ENCODE measurements at regions not wholly inside any gene's neighbourhood (a gene's known extent, or its start where the extent isn't known, plus 50 kb on each side); places are given as distances from the start of the nearest gene placed in this dataset.

DNA sequence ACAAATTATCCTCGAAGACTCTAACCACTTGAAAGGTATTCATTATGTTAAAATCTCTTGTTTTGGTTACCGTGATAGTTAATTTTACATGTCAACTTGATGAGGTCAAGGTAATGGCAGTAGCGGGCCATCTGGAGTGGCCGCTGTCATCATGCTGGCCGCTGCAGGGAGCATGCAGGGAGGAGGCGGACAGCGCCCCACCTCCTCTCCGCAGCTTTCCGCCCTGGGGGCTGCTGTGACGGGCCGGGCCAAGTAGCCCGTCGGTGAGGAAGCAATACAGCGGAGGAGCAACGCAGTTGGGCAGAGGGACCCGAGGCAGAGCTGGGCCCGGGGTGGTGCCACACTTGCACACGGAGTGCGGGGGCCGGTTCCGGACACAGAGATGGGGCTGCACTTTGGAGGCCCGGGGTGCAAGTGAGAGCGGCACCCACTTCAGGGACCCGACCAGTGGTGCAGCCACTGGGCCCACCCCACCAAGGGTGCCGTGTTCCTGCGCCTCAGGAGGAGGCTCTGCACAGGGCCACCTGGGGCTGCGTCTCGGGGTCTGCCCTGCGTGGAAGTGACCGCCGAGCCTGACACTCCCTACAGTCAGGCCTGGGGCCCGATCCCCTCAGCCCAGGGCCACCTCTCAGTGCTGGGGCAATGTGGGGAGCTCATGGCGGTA lies 452.4 kb downstream of the LRATD1 start:
- Mint-ChIP-seq H3K27me3 (peaks cover 4% of the 10 kb centered on the region), H3K36me3 (ENCODE audit: low read depth) (no peaks in the 10 kb centered on the region), H3K4me1 (ENCODE audit: low read depth) (no peaks in the 10 kb centered on the region), H3K4me3 (no peak overlapping the region), H3K27ac (no peak overlapping the region), H3K9me3 (no peaks in the 10 kb centered on the region)
- no peak for DNase-seq

DNA sequence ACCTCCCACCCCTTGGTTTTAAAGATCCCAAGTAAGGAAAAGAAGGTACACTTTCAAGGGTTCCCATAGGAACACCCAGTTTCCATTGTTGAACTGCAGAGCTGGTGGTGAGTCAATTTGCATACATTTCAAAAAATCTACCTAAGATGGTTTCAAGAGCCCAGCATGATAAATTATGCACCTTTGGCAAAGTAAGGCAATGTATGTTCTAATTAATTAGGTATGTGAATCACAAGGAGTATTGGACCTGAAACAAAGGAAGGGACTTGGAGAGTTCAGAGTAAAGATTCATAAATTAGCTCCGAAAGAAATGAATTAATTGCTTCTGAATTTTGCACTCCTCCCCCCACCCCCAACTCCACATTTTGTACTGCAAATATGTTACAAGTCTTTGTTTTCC lies 459.7 kb downstream of the LRATD1 start:
- no peaks in the 10 kb centered on the region for H3K27me3 Mint-ChIP-seq
- DNase-seq: no peak
- H3K9me3 Mint-ChIP-seq: no peaks in the 10 kb centered on the region
- H3K4me1 Mint-ChIP-seq (ENCODE audit: low read depth): peaks cover 4% of the 10 kb centered on the region
- no peaks in the 10 kb centered on the region for H3K36me3 Mint-ChIP-seq (ENCODE audit: low read depth)
- no peak overlapping the region for H3K27ac Mint-ChIP-seq
- no peak overlapping the region for H3K4me3 Mint-ChIP-seq

DNA sequence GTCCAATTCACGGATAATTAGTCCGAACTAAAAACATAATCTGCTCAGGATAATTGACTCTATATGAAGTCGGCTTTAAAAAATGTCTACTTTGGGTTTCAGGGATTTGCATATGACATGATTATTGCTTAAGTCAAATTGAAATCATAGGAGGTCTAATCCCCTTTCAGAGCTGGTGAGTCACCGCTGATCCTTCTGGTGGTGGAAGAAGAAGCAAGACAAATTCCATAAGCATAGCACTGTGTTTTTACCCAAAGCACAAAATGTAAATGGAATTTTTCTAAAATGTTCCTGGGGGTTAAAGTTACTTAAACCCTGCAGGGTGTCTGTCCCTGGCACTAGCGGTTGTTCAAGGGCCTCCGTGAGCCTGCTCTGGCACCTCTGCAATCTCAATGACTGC lies 460.2 kb downstream of the LRATD1 start:
- no peaks in the 10 kb centered on the region for H3K36me3 Mint-ChIP-seq (ENCODE audit: low read depth)
- no peaks in the 10 kb centered on the region for H3K27me3 Mint-ChIP-seq
- DNase-seq: no peak
- H3K27ac Mint-ChIP-seq: no peak overlapping the region
- no peaks in the 10 kb centered on the region for H3K9me3 Mint-ChIP-seq
- H3K4me1 Mint-ChIP-seq (ENCODE audit: low read depth): peaks cover 4% of the 10 kb centered on the region
- H3K4me3 Mint-ChIP-seq: no peak overlapping the region

DNA sequence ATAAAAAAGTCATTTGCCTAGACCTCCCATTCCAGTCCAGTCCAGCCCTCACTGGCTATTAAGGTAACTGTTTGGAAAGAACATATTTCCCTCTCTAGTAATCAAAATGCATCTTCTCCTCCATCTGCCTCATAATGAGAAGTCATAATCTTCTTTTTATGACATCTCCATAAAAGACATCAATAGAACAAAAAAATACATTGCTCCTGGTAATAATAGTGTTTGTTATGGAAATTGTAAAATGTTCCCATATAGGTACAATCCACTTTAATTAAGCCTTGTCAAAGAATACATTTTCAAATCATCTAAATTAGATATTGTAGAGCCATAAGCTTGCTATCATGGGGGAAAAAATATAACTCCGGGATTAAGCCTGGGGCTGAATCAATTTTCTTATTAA lies 461.6 kb downstream of the LRATD1 start:
- Mint-ChIP-seq H3K27ac (no peak overlapping the region), H3K36me3 (ENCODE audit: low read depth) (no peaks in the 10 kb centered on the region), H3K27me3 (no peaks in the 10 kb centered on the region), H3K4me1 (ENCODE audit: low read depth) (peaks cover 4% of the 10 kb centered on the region), H3K4me3 (no peak overlapping the region), H3K9me3 (no peaks in the 10 kb centered on the region)
- no peak for DNase-seq

DNA sequence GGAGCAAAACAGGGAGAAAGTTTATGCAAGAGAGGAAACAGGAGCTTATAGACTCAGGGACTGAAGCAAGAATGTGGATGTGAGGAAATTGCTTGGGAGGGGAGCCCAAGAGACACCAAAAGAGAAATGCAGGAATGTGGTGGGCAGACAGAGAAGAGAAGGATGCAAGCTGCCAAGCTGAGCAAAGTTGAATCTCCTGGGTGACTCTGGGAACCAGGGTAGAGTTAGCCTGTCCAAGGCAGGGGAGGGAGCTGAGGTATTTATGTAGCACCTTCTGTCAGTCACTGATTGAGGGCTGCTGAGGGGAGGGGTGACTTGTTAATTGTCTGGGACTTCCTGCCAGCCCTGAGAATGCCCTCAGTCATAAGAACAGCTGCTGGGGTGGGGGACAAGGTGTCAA lies 464.3 kb downstream of the NBAS start:
- Mint-ChIP-seq H3K27ac (no peak overlapping the region), H3K36me3 (ENCODE audit: low read depth) (no peaks in the 10 kb centered on the region), H3K9me3 (no peaks in the 10 kb centered on the region), H3K4me3 (no peak overlapping the region), H3K27me3 (peaks cover 6% of the 10 kb centered on the region), H3K4me1 (ENCODE audit: low read depth) (peaks cover 4% of the 10 kb centered on the region)
- DNase-seq: no peak

DNA sequence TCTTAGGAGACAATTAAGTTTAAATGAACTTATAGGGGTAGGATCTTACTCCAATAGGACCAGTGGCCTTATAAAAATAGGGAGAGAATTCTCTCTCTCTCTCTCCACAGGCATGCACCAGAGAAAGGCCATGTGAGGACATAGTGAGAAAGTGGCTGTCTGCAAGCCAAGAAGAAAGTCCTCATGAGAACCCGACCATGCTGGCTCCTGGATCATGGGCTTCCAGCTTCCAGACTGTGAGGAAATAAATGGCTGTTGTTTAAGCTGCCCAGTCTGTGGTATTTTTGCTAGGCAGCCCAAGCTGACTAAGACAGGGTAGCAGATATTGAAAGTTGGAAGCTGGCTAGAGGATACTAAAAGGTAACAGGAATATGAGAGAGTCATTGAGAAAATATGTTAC lies 454.0 kb downstream of the NBAS start:
- peaks cover 11% of the 10 kb centered on the region for H3K27me3 Mint-ChIP-seq
- H3K27ac Mint-ChIP-seq: no peak overlapping the region
- no peak overlapping the region for H3K4me3 Mint-ChIP-seq
- peaks cover 18% of the 10 kb centered on the region for H3K9me3 Mint-ChIP-seq
- DNase-seq: no peak
- no peaks in the 10 kb centered on the region for H3K36me3 Mint-ChIP-seq (ENCODE audit: low read depth)
- H3K4me1 Mint-ChIP-seq (ENCODE audit: low read depth): no peaks in the 10 kb centered on the region

DNA sequence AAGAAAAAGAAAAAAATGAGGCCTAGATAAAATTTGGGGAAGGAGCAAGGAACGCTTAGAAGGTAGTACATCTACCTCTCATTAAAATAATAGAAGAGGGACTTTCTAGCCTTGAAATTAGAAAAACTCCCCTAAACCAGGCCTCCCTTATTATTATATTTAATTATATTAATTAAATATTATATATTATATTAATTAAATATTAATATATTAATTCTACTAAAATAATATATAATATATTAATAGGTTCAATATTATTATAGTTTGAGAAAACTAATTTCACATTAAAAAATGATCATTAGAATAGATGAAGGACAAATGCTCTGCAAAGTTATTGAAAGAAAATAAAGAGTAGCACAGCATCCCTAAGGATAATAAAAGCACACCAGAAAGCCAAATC lies 449.4 kb downstream of the NBAS start:
- no peaks in the 10 kb centered on the region for H3K4me1 Mint-ChIP-seq (ENCODE audit: low read depth)
- DNase-seq: no peak
- H3K9me3 Mint-ChIP-seq: peaks cover 26% of the 10 kb centered on the region
- H3K27ac Mint-ChIP-seq: no peak overlapping the region
- H3K36me3 Mint-ChIP-seq (ENCODE audit: low read depth): no peaks in the 10 kb centered on the region
- H3K4me3 Mint-ChIP-seq: no peak overlapping the region
- H3K27me3 Mint-ChIP-seq: no peaks in the 10 kb centered on the region

DNA sequence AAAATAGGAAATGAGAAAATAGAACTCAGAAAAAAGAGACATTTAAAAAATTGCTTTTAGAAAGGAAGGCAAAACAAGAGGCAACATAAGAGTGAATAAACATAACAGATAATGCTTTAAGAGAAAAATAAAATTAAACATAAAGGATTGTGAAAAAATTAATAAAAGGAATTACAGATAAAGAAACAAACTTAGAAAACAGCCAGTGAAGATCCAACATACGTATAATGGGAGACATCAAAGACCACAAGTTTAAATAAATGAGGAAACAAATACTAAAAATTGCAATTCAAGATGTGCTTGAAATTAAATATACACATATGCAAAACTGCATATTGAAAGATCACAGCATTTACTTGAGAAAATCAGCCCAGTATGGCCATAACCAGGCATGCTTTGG lies 448.9 kb downstream of the NBAS start:
- no peaks in the 10 kb centered on the region for H3K27me3 Mint-ChIP-seq
- H3K27ac Mint-ChIP-seq: no peak overlapping the region
- no peaks in the 10 kb centered on the region for H3K4me1 Mint-ChIP-seq (ENCODE audit: low read depth)
- no peak for DNase-seq
- H3K36me3 Mint-ChIP-seq (ENCODE audit: low read depth): no peaks in the 10 kb centered on the region
- H3K9me3 Mint-ChIP-seq: peaks cover 26% of the 10 kb centered on the region
- H3K4me3 Mint-ChIP-seq: no peak overlapping the region

DNA sequence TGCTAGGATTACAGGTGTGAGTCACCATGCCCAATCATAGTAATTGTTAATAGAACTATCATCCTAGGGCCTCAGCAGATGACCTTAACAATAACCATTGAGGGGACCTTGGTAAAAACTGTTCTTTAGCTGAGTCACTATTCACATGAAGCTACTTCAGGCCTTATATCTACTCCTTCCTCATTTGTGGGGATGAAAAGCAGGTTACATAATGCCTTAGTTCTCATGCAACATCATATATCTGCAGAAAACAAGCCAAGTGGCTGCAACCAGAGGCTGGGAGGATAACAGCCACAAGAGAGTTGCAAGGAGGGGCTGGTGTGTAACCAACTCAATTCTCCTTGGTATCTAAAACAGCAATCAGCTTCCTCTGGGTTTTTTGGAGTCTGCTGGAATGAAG lies 445.4 kb downstream of the NBAS start:
- Mint-ChIP-seq H3K9me3 (peaks cover 23% of the 10 kb centered on the region), H3K36me3 (ENCODE audit: low read depth) (no peaks in the 10 kb centered on the region), H3K4me1 (ENCODE audit: low read depth) (peaks cover under 1% of the 10 kb centered on the region), H3K27me3 (no peaks in the 10 kb centered on the region), H3K27ac (no peak overlapping the region), H3K4me3 (no peak overlapping the region)
- no peak for DNase-seq

DNA sequence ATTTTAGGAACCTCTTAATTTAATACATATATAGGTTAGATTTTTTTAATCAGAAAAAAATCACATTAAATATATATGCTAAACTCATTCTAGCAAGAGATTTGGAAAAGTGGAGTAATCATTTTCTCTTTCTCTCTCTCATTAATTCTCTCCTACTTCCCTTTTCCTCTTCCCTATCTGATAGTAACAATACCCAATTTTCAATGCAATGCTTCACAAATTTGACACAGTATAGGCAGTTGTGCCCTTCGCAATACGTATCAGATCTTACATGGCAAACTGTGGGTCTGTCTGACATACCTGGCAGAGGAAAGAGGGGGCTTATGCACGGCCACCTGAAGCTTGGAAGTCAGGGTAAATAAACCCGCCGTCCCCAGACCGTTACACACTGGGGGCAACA lies 444.3 kb downstream of the NBAS start:
- Mint-ChIP-seq H3K27me3 (no peaks in the 10 kb centered on the region), H3K36me3 (ENCODE audit: low read depth) (no peaks in the 10 kb centered on the region), H3K4me1 (ENCODE audit: low read depth) (peaks cover 3% of the 10 kb centered on the region), H3K4me3 (no peak overlapping the region), H3K9me3 (peaks cover 15% of the 10 kb centered on the region), H3K27ac (no peak overlapping the region)
- no peak for DNase-seq

All from activated T-cell treated with anti-CD3 and anti-CD28 coated beads, Interleukin-2, amount 50 U/mL, for 24 hours (primary cell).